GM21717 (cell line): ENCODE measurements at regions not wholly inside any gene's neighbourhood (a gene's known extent, or its start where the extent isn't known, plus 50 kb on each side); places are given as distances from the start of the nearest gene placed in this dataset.
A peak's percentile ranks its signal among the peaks of the same experiment; 100 is the strongest.

Experiments used
- ATAC-seq: cut with Tn5 transposase; IDR thresholded peaks from one replicate; pipeline ENCODE4 v1.9.1; 2021; ENCODE audit warnings: mild to moderate bottlenecking, moderate library complexity; ENCODE audit not compliant: unreplicated experiment

GRCh38 chr4:119725011-119725410, 96.4 kb upstream of the PDE5A start:
- no peak for ATAC-seq

- no peak for ATAC-seq
Measured at GRCh38 chr4:119722670-119723069, 94.1 kb upstream of the PDE5A start.

- no peak for ATAC-seq
Measured at GRCh38 chr4:119721878-119722277, 93.3 kb upstream of the PDE5A start.

- no peak for ATAC-seq
Measured at GRCh38 chr4:119715490-119716445, 87.2 kb upstream of the PDE5A start.

GRCh38 chr4:119709418-119709817, 80.8 kb upstream of the PDE5A start:
- ATAC-seq, result no peak

- ATAC-seq, result no peak
Measured at GRCh38 chr4:119707336-119707735, 78.7 kb upstream of the PDE5A start.

- no peak for ATAC-seq
Measured at GRCh38 chr4:119706804-119707203, 78.2 kb upstream of the PDE5A start.

GRCh38 chr4:119697887-119698393, 69.3 kb upstream of the PDE5A start:
- ATAC-seq, result peak; percentile 83

- ATAC-seq, result no peak
Measured at GRCh38 chr4:119696963-119697362, 68.4 kb upstream of the PDE5A start.

- no peak for ATAC-seq
Measured at GRCh38 chr4:119695216-119695615, 66.6 kb upstream of the PDE5A start.

- no peak for ATAC-seq
Measured at GRCh38 chr4:119693126-119693525, 64.5 kb upstream of the PDE5A start.

- no peak for ATAC-seq
Measured at GRCh38 chr4:119692001-119692400, 63.4 kb upstream of the PDE5A start.

- no peak for ATAC-seq
Measured at GRCh38 chr4:119690871-119691270, 62.3 kb upstream of the PDE5A start.

- no peak for ATAC-seq
Measured at GRCh38 chr4:119688446-119688845, 59.8 kb upstream of the PDE5A start.

- no peak for ATAC-seq
Measured at GRCh38 chr4:119684463-119684862, 55.9 kb upstream of the PDE5A start.

- ATAC-seq, result no peak
Measured at GRCh38 chr4:119683518-119683917, 54.9 kb upstream of the PDE5A start.

- no peak for ATAC-seq
Measured at GRCh38 chr4:119682099-119682498, 53.5 kb upstream of the PDE5A start.

GRCh38 chr4:119679251-119679650, 50.6 kb upstream of the PDE5A start:
- ATAC-seq, result no peak

GRCh38 chr4:119678761-119679160, 50.2 kb upstream of the PDE5A start:
- no peak for ATAC-seq
